SK-N-SH (cell line): ENCODE measurements at regions not wholly inside any gene's neighbourhood (a gene's known extent, or its start where the extent isn't known, plus 50 kb on each side); places are given as distances from the start of the nearest gene placed in this dataset.

Source experiments
- CTCF ChIA-PET: fragments of 300-600, 350-600 bp; formaldehyde crosslinking; extraction: SDS; loops from one replicate; lab custom pipeline; 2021; lab: Yijun Ruan, JAX
- POLR2A ChIA-PET: fragments of 350-600 bp; sonication (Branson Sonifier 250); formaldehyde crosslinking; extraction: SDS; loops from one replicate; lab custom pipeline; 2020; ENCODE audit warnings: antibody characterized with exemption, inconsistent platforms; lab: Yijun Ruan, JAX
- DNase-seq: peaks from one replicate; pipeline ENCODE4 v3.0.0; 2012
- H2AFZ ChIP-seq: fragments of 200-600 bp; sonication (generic); 2 replicates; pipeline ENCODE4 v1.8.1; 2016; ENCODE audit warnings: antibody characterized with exemption, mild to moderate bottlenecking, low read depth
- H3F3A ChIP-seq: fragments of 200-600 bp; sonication (generic); replicated peaks from 2 replicates; pipeline ENCODE3; 2016; ENCODE audit warnings: antibody characterized with exemption, mild to moderate bottlenecking; ENCODE audit not compliant: insufficient read depth
- H3K27ac ChIP-seq, 2 experiments: fragments of 200-500 bp in 1 of 2; fragments of 200-600 bp in 1 of 2; sonication (Bioruptor generic) in 1 of 2; sonication (generic), shearing (Covaris generic) in 1 of 2; 2 replicates each; pipeline versions ENCODE4 v1.5.1 to v1.6.1; 2014 to 2016; ENCODE audit warnings: low read depth in 2 of 2, inconsistent platforms in 1 of 2, low read length in 1 of 2, mild to moderate bottlenecking in 1 of 2, mixed read lengths in 1 of 2
- H3K27me3 ChIP-seq: fragments of 200-600 bp; sonication (generic), shearing (Covaris generic); 2 replicates; pipeline ENCODE4 v1.6.1; 2016; ENCODE audit warnings: mixed run types; ENCODE audit not compliant: insufficient read depth
- H3K36me3 ChIP-seq, 2 experiments: fragments of 200-500 bp in 1 of 2; fragments of 200-600 bp in 1 of 2; sonication (Bioruptor generic) in 1 of 2; sonication (generic) in 1 of 2; replicated peaks in 1 of 2; 2 replicates each; pipeline versions ENCODE3 to v1.5.1; 2014 to 2016; ENCODE audit warnings: low read length in 1 of 2, mild to moderate bottlenecking in 1 of 2; ENCODE audit not compliant: insufficient read depth in 2 of 2, control insufficient read depth in 1 of 2
- H3K4me1 ChIP-seq, 2 experiments: fragments of 200-500 bp in 1 of 2; fragments of 200-600 bp in 1 of 2; sonication (Bioruptor generic) in 1 of 2; sonication (generic), shearing (Covaris generic) in 1 of 2; 2 replicates each; pipeline versions ENCODE4 v1.5.1 to v1.6.1; 2014 to 2016; ENCODE audit warnings: low read depth in 1 of 2, low read length in 1 of 2, mixed run types in 1 of 2; ENCODE audit not compliant: insufficient read depth in 2 of 2, control insufficient read depth in 1 of 2
- H3K4me2 ChIP-seq: fragments of 200-600 bp; sonication (generic), shearing (Covaris generic); 2 replicates; pipeline ENCODE4 v1.6.1; 2017; ENCODE audit warnings: mixed run types
- H3K4me3 ChIP-seq, 2 experiments: fragments of 200-500 bp in 1 of 2; fragments of 200-600 bp in 1 of 2; sonication (Bioruptor generic) in 1 of 2; sonication (generic), shearing (Covaris generic) in 1 of 2; 2 replicates each; pipeline versions ENCODE4 v1.5.1 to v1.8.1; 2014 to 2016; ENCODE audit warnings: low read depth in 2 of 2, inconsistent platforms in 1 of 2, low read length in 1 of 2, mild to moderate bottlenecking in 1 of 2, mixed read lengths in 1 of 2, moderate library complexity in 1 of 2
- H3K79me2 ChIP-seq: fragments of 200-600 bp; sonication (generic); 2 replicates; pipeline ENCODE4 v1.8.1; 2017; ENCODE audit warnings: mild to moderate bottlenecking; ENCODE audit not compliant: insufficient read depth
- H3K9ac ChIP-seq: fragments of 200-600 bp; sonication (generic); 2 replicates; pipeline ENCODE4 v1.6.1; 2017; ENCODE audit warnings: mixed run types
- H3K9me2 ChIP-seq: fragments of 200-600 bp; sonication (generic); 2 replicates; pipeline ENCODE4 v1.6.1; 2017; ENCODE audit warnings: mixed run types
- H3K9me3 ChIP-seq: fragments of 200-600 bp; sonication (generic); 2 replicates; pipeline ENCODE4 v1.6.1; 2017; ENCODE audit warnings: mixed run types, mild to moderate bottlenecking, moderate library complexity
- H4K20me1 ChIP-seq: fragments of 200-600 bp; sonication (generic); 2 replicates; pipeline ENCODE4 v1.6.1; 2017; ENCODE audit warnings: mild to moderate bottlenecking, mixed run types; ENCODE audit not compliant: insufficient read depth
- CTCF ChIP-seq: fragments of 200-600 bp; sonication (generic); IDR thresholded peaks from 2 replicates; pipeline ENCODE4 v1.6.1; 2017; ENCODE audit warnings: antibody characterized with exemption, mild to moderate bottlenecking, moderate library complexity
- FOXJ3 ChIP-seq: sonication (generic); formaldehyde crosslinking; IDR thresholded peaks from 2 replicates; pipeline ENCODE4 v1.5.1; 2020; ENCODE audit warnings: mild to moderate bottlenecking, missing genetic modification reagents
- GABPA ChIP-seq: IDR thresholded peaks from 2 replicates; pipeline ENCODE4 v1.4.0; 2012; ENCODE audit warnings: low read depth, mild to moderate bottlenecking
- GATA2 ChIP-seq: sonication (generic); formaldehyde crosslinking; IDR thresholded peaks from 2 replicates; pipeline ENCODE4 v1.5.0; 2020; ENCODE audit warnings: mild to moderate bottlenecking, missing genetic modification reagents
- MAX ChIP-seq: IDR thresholded peaks from 2 replicates; pipeline ENCODE4 v1.4.0; 2012; ENCODE audit warnings: low read depth
- MEF2A ChIP-seq: IDR thresholded peaks from 2 replicates; pipeline ENCODE4 v1.4.0; 2012; ENCODE audit warnings: low read depth, borderline replicate concordance
- PBX3 ChIP-seq: IDR thresholded peaks from 2 replicates; pipeline ENCODE4; 2012
- RCOR1 ChIP-seq: fragments of 150-350 bp; IDR thresholded peaks from 2 replicates; pipeline ENCODE4 v1.6.1; 2017; ENCODE audit warnings: antibody characterized with exemption, low read length
- SIN3A ChIP-seq: IDR thresholded peaks from 2 replicates; pipeline ENCODE4 v1.6.1; 2012; ENCODE audit warnings: low read depth, mild to moderate bottlenecking, low read length, moderate library complexity, borderline replicate concordance
- SMC3 ChIP-seq: IDR thresholded peaks from 2 replicates; pipeline ENCODE4 v1.6.1; 2012; ENCODE audit warnings: low read depth, low read length, improper control_type of control experiment
- TAF1 ChIP-seq: IDR thresholded peaks from 2 replicates; pipeline ENCODE4 v1.6.1; 2012; ENCODE audit warnings: low read depth, mild to moderate bottlenecking, low read length, moderate library complexity, borderline replicate concordance
- TEAD4 ChIP-seq: IDR thresholded peaks from 2 replicates; pipeline ENCODE4 v1.4.0; 2012; ENCODE audit warnings: mild to moderate bottlenecking, borderline replicate concordance; ENCODE audit not compliant: insufficient read depth
- USF2 ChIP-seq: fragments of 150-350 bp; IDR thresholded peaks from 2 replicates; pipeline ENCODE4 v1.6.1; 2017; ENCODE audit warnings: antibody characterized with exemption, low read length, low read depth, borderline replicate concordance
- WGBS: methylation state at CpG from one replicate; pipeline ENCODE4 v1.1.6; 2017; ENCODE audit warnings: low lambda C conversion rate; 5-methylcytosine and 5-hydroxymethylcytosine counted together
- TF ChIP-seq, protein P1 (sequence below): fragments of 150-350 bp; IDR thresholded peaks from 2 replicates; pipeline ENCODE4 v1.6.1; 2016; ENCODE audit warnings: mild to moderate bottlenecking, low read depth, low read length
- TF ChIP-seq, protein P2 (sequence below): IDR thresholded peaks from 2 replicates; pipeline ENCODE4 v1.4.0; 2012; ENCODE audit warnings: low read depth, borderline replicate concordance

- DNase-seq, result no peak
- TF ChIP-seq RCOR1, result no peak
- TF ChIP-seq PBX3, result no peak
- TF ChIP-seq GATA2 (CRISPR knock-in tag), result no peak
- TF ChIP-seq GABPA, result no peak
- TF ChIP-seq, protein P1, sequence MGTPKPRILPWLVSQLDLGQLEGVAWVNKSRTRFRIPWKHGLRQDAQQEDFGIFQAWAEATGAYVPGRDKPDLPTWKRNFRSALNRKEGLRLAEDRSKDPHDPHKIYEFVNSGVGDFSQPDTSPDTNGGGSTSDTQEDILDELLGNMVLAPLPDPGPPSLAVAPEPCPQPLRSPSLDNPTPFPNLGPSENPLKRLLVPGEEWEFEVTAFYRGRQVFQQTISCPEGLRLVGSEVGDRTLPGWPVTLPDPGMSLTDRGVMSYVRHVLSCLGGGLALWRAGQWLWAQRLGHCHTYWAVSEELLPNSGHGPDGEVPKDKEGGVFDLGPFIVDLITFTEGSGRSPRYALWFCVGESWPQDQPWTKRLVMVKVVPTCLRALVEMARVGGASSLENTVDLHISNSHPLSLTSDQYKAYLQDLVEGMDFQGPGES, result no peak
- no peak for TF ChIP-seq TAF1
- TF ChIP-seq TEAD4, result no peak
- no peak for TF ChIP-seq SIN3A
- no peak for TF ChIP-seq MAX
- no peak for TF ChIP-seq SMC3
- TF ChIP-seq, protein P2, sequence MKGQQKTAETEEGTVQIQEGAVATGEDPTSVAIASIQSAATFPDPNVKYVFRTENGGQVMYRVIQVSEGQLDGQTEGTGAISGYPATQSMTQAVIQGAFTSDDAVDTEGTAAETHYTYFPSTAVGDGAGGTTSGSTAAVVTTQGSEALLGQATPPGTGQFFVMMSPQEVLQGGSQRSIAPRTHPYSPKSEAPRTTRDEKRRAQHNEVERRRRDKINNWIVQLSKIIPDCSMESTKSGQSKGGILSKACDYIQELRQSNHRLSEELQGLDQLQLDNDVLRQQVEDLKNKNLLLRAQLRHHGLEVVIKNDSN, result no peak
- no peak for TF ChIP-seq FOXJ3
- no peak for TF ChIP-seq CTCF
- TF ChIP-seq USF2, result no peak
- TF ChIP-seq MEF2A, result no peak
- H3K9me3 ChIP-seq, result no peaks in the 10 kb centered on the region
- no peak overlapping the region for H3K4me2 ChIP-seq
- ChIA-PET CTCF (interaction anchor here (1.0 kb wide), 1 partner anchor 210 kb away, joined by 3 read pairs; no protein-coding TSS in a partner anchor), POLR2A (no interaction called here)
- H3K27ac ChIP-seq, result no peak overlapping the region
- no peaks in the 10 kb centered on the region for H3K27me3 ChIP-seq
- no peaks in the 10 kb centered on the region; the same call in 1 of the 2 replicates for H3K9me2 ChIP-seq
- H3F3A ChIP-seq, result no peaks in the 10 kb centered on the region
- H4K20me1 ChIP-seq, result no peaks in the 10 kb centered on the region
- H3K4me1 ChIP-seq, result peaks cover 4 to 7% of the 10 kb centered on the region in 2 experiments; a peak in 3 of 4 replicates
- H3K9ac ChIP-seq, result no peak overlapping the region
- H3K79me2 ChIP-seq, result no peaks in the 10 kb centered on the region
- H3K4me3 ChIP-seq, result no peak overlapping the region
- WGBS, result 90% methylated on average over 7 of the region's 7 CpGs
- H2AFZ ChIP-seq, result no peak overlapping the region
- no peaks in the 10 kb centered on the region for H3K36me3 ChIP-seq
Observed at GRCh38 chr13:99866781-99867180, 104.8 kb downstream of the ZIC5 start.
